HEK293T (cell line): ENCODE measurements at regions not wholly inside any gene's neighbourhood (a gene's known extent, or its start where the extent isn't known, plus 50 kb on each side); places are given as distances from the start of the nearest gene placed in this dataset.

Experiments used
- ELF4 ChIP-seq: fragments of 450-650 bp; IDR thresholded peaks from 2 replicates; pipeline ENCODE4 v1.6.1; 2017; ENCODE audit warnings: antibody characterized with exemption
- FOXA1 ChIP-seq: fragments of 450-650 bp; IDR thresholded peaks from 2 replicates; pipeline ENCODE4 v1.6.1; 2016; ENCODE audit warnings: mild to moderate bottlenecking
- FOXK2 ChIP-seq: fragments of 450-650 bp; IDR thresholded peaks from 2 replicates; pipeline ENCODE4 v1.6.1; 2016; ENCODE audit warnings: mild to moderate bottlenecking
- FOXM1 ChIP-seq: fragments of 450-650 bp; IDR thresholded peaks from 2 replicates; pipeline ENCODE4 v1.6.1; 2017; ENCODE audit warnings: mild to moderate bottlenecking, borderline replicate concordance
- HDGF ChIP-seq: fragments of 450-650 bp; IDR thresholded peaks from 2 replicates; pipeline ENCODE4 v1.6.1; 2017; ENCODE audit warnings: antibody characterized with exemption, borderline replicate concordance
- SP1 ChIP-seq: fragments of 450-650 bp; IDR thresholded peaks from 2 replicates; pipeline ENCODE4 v1.6.1; 2017
- SUZ12 ChIP-seq: fragments of 450-650 bp; IDR thresholded peaks from 2 replicates; pipeline ENCODE4 v1.6.1; 2016; ENCODE audit warnings: mild to moderate bottlenecking
- ZNF384 ChIP-seq: fragments of 450-650 bp; IDR thresholded peaks from 2 replicates; pipeline ENCODE4 v1.6.1; 2016

GRCh38 chr3:176959867-176960266 is 237.4 kb downstream of the TBL1XR1 start:
- TF ChIP-seq FOXM1 (no peak), ELF4 (no peak), SUZ12 (no peak), FOXA1 (no peak), HDGF (no peak), SP1 (no peak), FOXK2 (no peak), ZNF384 (no peak)
